SU-DHL-6 (cell line): ENCODE measurements at regions not wholly inside any gene's neighbourhood (a gene's known extent, or its start where the extent isn't known, plus 50 kb on each side); places are given as distances from the start of the nearest gene placed in this dataset.

Source experiments
- H2AFZ ChIP-seq: fragments of 200-600 bp; sonication (generic); 2 replicates; pipeline ENCODE4 v1.6.1; 2014; ENCODE audit warnings: low read depth, mild to moderate bottlenecking, moderate library complexity, mixed read lengths, antibody characterized with exemption, low read length; ENCODE audit not compliant: severe bottlenecking
- H3F3A ChIP-seq: fragments of 200-600 bp; shearing (Covaris generic); 2 replicates; pipeline ENCODE4 v1.6.0; 2016; ENCODE audit warnings: antibody characterized with exemption, mild to moderate bottlenecking; ENCODE audit not compliant: insufficient read depth
- H3K27ac ChIP-seq: fragments of 200-600 bp; sonication (generic); 2 replicates; pipeline ENCODE4 v1.5.1; 2016; ENCODE audit warnings: low read depth, mild to moderate bottlenecking, low read length, moderate library complexity, mixed read lengths
- H3K27me3 ChIP-seq: fragments of 200-600 bp; sonication (generic), shearing (Covaris generic); 2 replicates; pipeline ENCODE4 v1.6.0; 2014; ENCODE audit warnings: mild to moderate bottlenecking, low read length
- H3K36me3 ChIP-seq: fragments of 200-600 bp; sonication (generic); 2 replicates; pipeline ENCODE4 v1.6.1; 2014; ENCODE audit warnings: mild to moderate bottlenecking, low read length, mixed read lengths
- H3K4me2 ChIP-seq: fragments of 300-600, 200-600 bp; shearing (Covaris generic), sonication (generic); 2 replicates; pipeline ENCODE4 v1.6.0; 2014; ENCODE audit warnings: low read length, low read depth, mild to moderate bottlenecking; ENCODE audit not compliant: poor library complexity, severe bottlenecking
- H3K4me3 ChIP-seq: fragments of 200-600 bp; sonication (generic); 2 replicates; pipeline ENCODE4 v1.5.1; 2014; ENCODE audit warnings: antibody characterized with exemption, low read length, mild to moderate bottlenecking, mixed read lengths; ENCODE audit not compliant: insufficient read depth, poor library complexity, severe bottlenecking
- H3K79me2 ChIP-seq: fragments of 200-600 bp; sonication (generic); 2 replicates; pipeline ENCODE4 v1.6.1; 2014; ENCODE audit warnings: mild to moderate bottlenecking, low read length, moderate library complexity; ENCODE audit not compliant: insufficient read depth
- H3K9ac ChIP-seq: fragments of 200-600 bp; sonication (generic); 2 replicates; pipeline ENCODE4 v1.7.0; 2014; ENCODE audit warnings: mild to moderate bottlenecking, low read length
- H3K9me2 ChIP-seq: fragments of 200-600 bp; sonication (generic); replicated peaks from 2 replicates; pipeline ENCODE4 v1.6.1; 2014; ENCODE audit warnings: low read length; ENCODE audit not compliant: insufficient read depth
- H3K9me3 ChIP-seq: fragments of 200-600 bp; sonication (generic); 2 replicates; pipeline ENCODE4 v1.6.1; 2014; ENCODE audit warnings: low read length, mixed read lengths; ENCODE audit not compliant: insufficient read depth
- H4K20me1 ChIP-seq: fragments of 200-600 bp; sonication (generic); 2 replicates; pipeline ENCODE4 v1.6.1; 2014; ENCODE audit warnings: low read depth, mild to moderate bottlenecking, antibody characterized with exemption, low read length, moderate library complexity, mixed read lengths
- CTCF ChIP-seq: fragments of 200-600 bp; sonication (generic); IDR thresholded peaks from one replicate; pipeline ENCODE4 v1.5.1; 2017; ENCODE audit warnings: antibody characterized with exemption, mild to moderate bottlenecking, low read length, moderate library complexity; ENCODE audit not compliant: insufficient read depth, poor library complexity, severe bottlenecking
- EZH2phosphoT487 ChIP-seq: fragments of 200-600 bp; sonication (generic), shearing (Covaris generic); conservative IDR thresholded peaks from 2 replicates; pipeline ENCODE4 v1.6.1; 2018; ENCODE audit warnings: mild to moderate bottlenecking, antibody characterized with exemption, low read length, moderate library complexity, mixed read lengths

- Histone ChIP-seq H3K9me3 (no peaks in the 10 kb centered on the region), H3K9ac (no peak overlapping the region), H3K36me3 (no peaks in the 10 kb centered on the region), H3K9me2 (no peaks in the 10 kb centered on the region), H3K27ac (no peak overlapping the region), H4K20me1 (no peaks in the 10 kb centered on the region), H3K79me2 (no peaks in the 10 kb centered on the region), H3F3A (no peaks in the 10 kb centered on the region), H3K27me3 (no peaks in the 10 kb centered on the region), H3K4me2 (no peak overlapping the region), H3K4me3 (no peak overlapping the region), H2AFZ (no peak overlapping the region)
- TF ChIP-seq EZH2phosphoT487: no peak
- no peak for TF ChIP-seq CTCF
Observed at GRCh38 chrX:4193500-4194155, 480.2 kb upstream of the PRKX start.

- H3K9ac ChIP-seq: no peak overlapping the region
- H3K27ac ChIP-seq: no peak overlapping the region
- no peaks in the 10 kb centered on the region for H3K9me3 ChIP-seq
- H3K36me3 ChIP-seq: no peaks in the 10 kb centered on the region
- H2AFZ ChIP-seq: no peak overlapping the region
- no peaks in the 10 kb centered on the region for H4K20me1 ChIP-seq
- no peaks in the 10 kb centered on the region for H3F3A ChIP-seq
- H3K4me3 ChIP-seq: no peak overlapping the region
- H3K9me2 ChIP-seq: no peaks in the 10 kb centered on the region
- TF ChIP-seq EZH2phosphoT487 (no peak), CTCF (no peak)
- H3K79me2 ChIP-seq: no peaks in the 10 kb centered on the region
- H3K27me3 ChIP-seq: no peaks in the 10 kb centered on the region
- H3K4me2 ChIP-seq: no peak overlapping the region
Observed at GRCh38 chrX:4186331-4186730, 472.9 kb upstream of the PRKX start.

GRCh38 chrX:4185086-4185485 is 471.6 kb upstream of the PRKX start:
- Histone ChIP-seq H3K9me2 (no peaks in the 10 kb centered on the region), H3K27me3 (no peaks in the 10 kb centered on the region), H3K9me3 (no peaks in the 10 kb centered on the region), H3F3A (no peaks in the 10 kb centered on the region), H2AFZ (no peak overlapping the region), H4K20me1 (no peaks in the 10 kb centered on the region), H3K9ac (no peak overlapping the region), H3K36me3 (no peaks in the 10 kb centered on the region), H3K4me3 (no peak overlapping the region), H3K4me2 (no peak overlapping the region), H3K79me2 (no peaks in the 10 kb centered on the region), H3K27ac (no peak overlapping the region)
- no peak for TF ChIP-seq CTCF
- no peak for TF ChIP-seq EZH2phosphoT487
